Liver (tissue), 8 donors: ENCODE measurements at regions not wholly inside any gene's neighbourhood (a gene's known extent, or its start where the extent isn't known, plus 50 kb on each side); places are given as distances from the start of the nearest gene placed in this dataset.

Experiments used
- DNase-seq: peaks from one replicate; pipeline ENCODE4 v3.0.0-alpha.2; 2017; ENCODE audit warnings: low spot score
- H3K27ac ChIP-seq, 2 donors: one replicate each; pipeline ENCODE4 v1.7.0; 2013; ENCODE audit warnings: inconsistent platforms in 2 of 2, low read length in 2 of 2, control low read depth in 1 of 2, low read depth in 1 of 2, mild to moderate bottlenecking in 1 of 2
- H3K27me3 ChIP-seq, 4 donors: one replicate each; pipeline versions ENCODE4 v1.6.1 to v1.7.0; 2013; ENCODE audit warnings: low read length in 3 of 4, inconsistent platforms in 1 of 4, mild to moderate bottlenecking in 1 of 4, moderate library complexity in 1 of 4; ENCODE audit not compliant: control insufficient read depth in 4 of 4, insufficient read depth in 4 of 4
- H3K36me3 ChIP-seq, 4 donors: one replicate each; pipeline versions ENCODE4 v1.6.1 to v1.7.0; 2013; ENCODE audit warnings: low read length in 3 of 4, mild to moderate bottlenecking in 3 of 4, low read depth in 1 of 4, moderate library complexity in 1 of 4; ENCODE audit not compliant: control insufficient read depth in 4 of 4, insufficient read depth in 3 of 4
- H3K4me1 ChIP-seq, 4 donors: one replicate each; pipeline versions ENCODE4 v1.6.1 to v1.7.0; 2013; ENCODE audit warnings: low read length in 3 of 4, mild to moderate bottlenecking in 3 of 4, moderate library complexity in 1 of 4; ENCODE audit not compliant: control insufficient read depth in 4 of 4, insufficient read depth in 4 of 4
- H3K4me3 ChIP-seq, 3 donors: one replicate each; pipeline versions ENCODE4 v1.6.1 to v1.7.0; 2013; ENCODE audit warnings: low read length in 3 of 3, control low read depth in 1 of 3, low read depth in 1 of 3, mild to moderate bottlenecking in 1 of 3
- H3K9ac ChIP-seq, 2 donors: one replicate each; pipeline ENCODE4 v1.7.0; 2013; ENCODE audit warnings: low read length in 2 of 2, mild to moderate bottlenecking in 2 of 2, moderate library complexity in 2 of 2, control low read depth in 1 of 2, low read depth in 1 of 2
- H3K9me3 ChIP-seq, 4 donors: one replicate each; pipeline versions ENCODE4 v1.6.1 to v1.7.0; 2013; ENCODE audit warnings: low read length in 3 of 4; ENCODE audit not compliant: control insufficient read depth in 4 of 4
- ATF3 ChIP-seq: IDR thresholded peaks from 2 replicates; pipeline ENCODE4 v1.6.1; 2016; ENCODE audit warnings: antibody characterized with exemption
- CTCF ChIP-seq: fragments of 150-350 bp; IDR thresholded peaks from 2 replicates; pipeline ENCODE4 v1.5.1; 2017; ENCODE audit warnings: improper control_type of control experiment, low read depth, low read length; ENCODE audit not compliant: missing input control
- EGR1 ChIP-seq, 2 donors: IDR thresholded peaks; 2 replicates each; pipeline ENCODE4 v1.6.1; 2016 to 2018; ENCODE audit warnings: antibody characterized with exemption in 2 of 2, low read depth in 2 of 2
- FOXA1 ChIP-seq: IDR thresholded peaks from 2 replicates; pipeline ENCODE4 v1.6.1; 2016; ENCODE audit warnings: antibody characterized with exemption
- FOXA2 ChIP-seq: IDR thresholded peaks from 2 replicates; pipeline ENCODE4 v1.6.1; 2016; ENCODE audit warnings: antibody characterized with exemption
- HNF4A ChIP-seq, 2 donors: conservative IDR thresholded peaks; 2 replicates each; pipeline ENCODE4 v1.6.1; 2016; ENCODE audit warnings: antibody characterized with exemption in 2 of 2, mild to moderate bottlenecking in 2 of 2
- HNF4G ChIP-seq: IDR thresholded peaks from 2 replicates; pipeline ENCODE4 v1.6.1; 2016; ENCODE audit warnings: antibody characterized with exemption
- NR2F2 ChIP-seq: IDR thresholded peaks from 2 replicates; pipeline ENCODE4 v1.6.1; 2016; ENCODE audit warnings: antibody characterized with exemption
- RAD21 ChIP-seq, 2 donors: IDR thresholded peaks; 2 replicates each; pipeline ENCODE4 v1.6.1; 2016; ENCODE audit warnings: antibody characterized with exemption in 2 of 2, mild to moderate bottlenecking in 2 of 2
- REST ChIP-seq: IDR thresholded peaks from 2 replicates; pipeline ENCODE4 v1.6.1; 2016; ENCODE audit warnings: antibody characterized with exemption, mild to moderate bottlenecking
- RXRA ChIP-seq, 2 donors: IDR thresholded peaks; 2 replicates each; pipeline ENCODE4 v1.6.1; 2017 to 2018; ENCODE audit warnings: antibody characterized with exemption in 2 of 2, mild to moderate bottlenecking in 1 of 2
- SP1 ChIP-seq: IDR thresholded peaks from 2 replicates; pipeline ENCODE4 v1.6.1; 2018; ENCODE audit warnings: antibody characterized with exemption, mild to moderate bottlenecking
- TAF1 ChIP-seq: conservative IDR thresholded peaks from 2 replicates; pipeline ENCODE4 v1.6.1; 2016; ENCODE audit warnings: antibody characterized with exemption, mild to moderate bottlenecking
- YY1 ChIP-seq: IDR thresholded peaks from 2 replicates; pipeline ENCODE4 v1.6.1; 2016; ENCODE audit warnings: antibody characterized with exemption, mild to moderate bottlenecking
- ZBTB33 ChIP-seq: IDR thresholded peaks from 2 replicates; pipeline ENCODE4 v1.6.1; 2016; ENCODE audit warnings: antibody characterized with exemption
- WGBS: extraction: QIAGEN DNeasy Blood & Tissue Kit; methylation state at CpG from one replicate; pipeline ENCODE4 v1.1.7; 2013; 5-methylcytosine and 5-hydroxymethylcytosine counted together
- donor health status: healthy.
- donor health status: healthy.
- donor health status: healthy.
- donor health status: healthy.
- donor health status: healthy.

- Histone ChIP-seq H3K9me3 (no peaks in the 10 kb centered on the region), H3K27ac (no peak overlapping the region), H3K4me1 (no peaks in the 10 kb centered on the region), H3K9ac (no peak overlapping the region), H3K4me3 (no peak overlapping the region), H3K36me3 (no peaks in the 10 kb centered on the region), H3K27me3 (no peaks in the 10 kb centered on the region)
- 99% methylated on average over 1 of the region's 1 CpG for WGBS
- DNase-seq, result no peak
- TF ChIP-seq EGR1 (IDR thresholded peaks at IDR 0.05; ENCODE audit: low read depth in 2 of 2), result no peak
- no peak for TF ChIP-seq REST
- TF ChIP-seq CTCF, result no peak
- no peak for TF ChIP-seq ATF3
- TF ChIP-seq YY1, result no peak
- TF ChIP-seq RAD21 (IDR thresholded peaks at IDR 0.05), result no peak
- no peak for TF ChIP-seq HNF4A (conservative IDR thresholded peaks at IDR 0.05)
- no peak for TF ChIP-seq FOXA1
- TF ChIP-seq SP1, result no peak
- TF ChIP-seq HNF4G, result no peak
- TF ChIP-seq FOXA2, result no peak
- no peak for TF ChIP-seq ZBTB33
- TF ChIP-seq TAF1, result no peak
- TF ChIP-seq NR2F2, result no peak
These were observed 130.1 kb upstream of the ZC3H12C start for GRCh38 chr11:109963101-109963500.

GRCh38 chr11:109964487-109964886 is 128.7 kb upstream of the ZC3H12C start:
- no peak overlapping the region for H3K27ac ChIP-seq
- no peak overlapping the region for H3K4me3 ChIP-seq
- TF ChIP-seq HNF4A (conservative IDR thresholded peaks at IDR 0.05) (no peak), TAF1 (no peak), SP1 (no peak), RXRA (IDR thresholded peaks at IDR 0.05) (no peak), CTCF (no peak), REST (no peak), RAD21 (IDR thresholded peaks at IDR 0.05) (no peak), YY1 (no peak), EGR1 (IDR thresholded peaks at IDR 0.05; ENCODE audit: low read depth in 2 of 2) (no peak), HNF4G (no peak), FOXA2 (no peak), ZBTB33 (no peak)

More at GRCh38 chr11:109964487-109964886, 128.7 kb upstream of the ZC3H12C start:
- no peaks in the 10 kb centered on the region for H3K36me3 ChIP-seq
- no peaks in the 10 kb centered on the region for H3K27me3 ChIP-seq
- no peak overlapping the region for H3K9ac ChIP-seq
- DNase-seq, result no peak
- H3K4me1 ChIP-seq, result no peaks in the 10 kb centered on the region
- no peaks in the 10 kb centered on the region for H3K9me3 ChIP-seq
- over 99% methylated on average over 2 of the region's 2 CpGs for WGBS
